Embryonic facial prominence (tissue), 1 donor: ENCODE measurements at regions not wholly inside any gene's neighbourhood (a gene's known extent, or its start where the extent isn't known, plus 50 kb on each side); places are given as distances from the start of the nearest gene placed in this dataset.

Experiments used
- DNase-seq: peaks from one replicate; pipeline ENCODE4 v3.0.0-alpha.2; 2016; ENCODE audit errors: extremely low spot score

GRCh38 chr13:81677857-81678256, 1336.9 kb upstream of the SPRY2 start:
- DNase-seq: no peak

GRCh38 chr13:81676008-81676407, 1335.1 kb upstream of the SPRY2 start:
- DNase-seq: no peak

- no peak for DNase-seq
Measured at GRCh38 chr13:81671064-81671463, 1330.1 kb upstream of the SPRY2 start.

- DNase-seq: no peak
Measured at GRCh38 chr13:81670048-81670447, 1329.1 kb upstream of the SPRY2 start.

- no peak for DNase-seq
Measured at GRCh38 chr13:81664872-81665271, 1323.9 kb upstream of the SPRY2 start.

- no peak for DNase-seq
Measured at GRCh38 chr13:81659984-81660383, 1319.1 kb upstream of the SPRY2 start.

GRCh38 chr13:81658598-81659370, 1317.9 kb upstream of the SPRY2 start:
- DNase-seq: no peak

- no peak for DNase-seq
Measured at GRCh38 chr13:81639984-81640582, 1299.2 kb upstream of the SPRY2 start.

GRCh38 chr13:81637457-81637856, 1296.5 kb upstream of the SPRY2 start:
- DNase-seq: no peak

- DNase-seq: no peak
Measured at GRCh38 chr13:81636120-81636519, 1295.2 kb upstream of the SPRY2 start.

GRCh38 chr13:81615031-81615430, 1274.1 kb upstream of the SPRY2 start:
- DNase-seq: no peak

GRCh38 chr13:81610644-81611043, 1269.7 kb upstream of the SPRY2 start:
- DNase-seq: no peak

GRCh38 chr13:81609335-81609734, 1268.4 kb upstream of the SPRY2 start:
- no peak for DNase-seq

- DNase-seq: no peak
Measured at GRCh38 chr13:81606074-81606473, 1265.1 kb upstream of the SPRY2 start.

- no peak for DNase-seq
Measured at GRCh38 chr13:81602241-81602640, 1261.3 kb upstream of the SPRY2 start.

GRCh38 chr13:81597101-81597500, 1256.2 kb upstream of the SPRY2 start:
- no peak for DNase-seq

GRCh38 chr13:81596224-81596753, 1255.4 kb upstream of the SPRY2 start:
- no peak for DNase-seq

- no peak for DNase-seq
Measured at GRCh38 chr13:81591528-81592220, 1250.7 kb upstream of the SPRY2 start.

GRCh38 chr13:81582381-81582780, 1241.5 kb upstream of the SPRY2 start:
- DNase-seq: no peak

- no peak for DNase-seq
Measured at GRCh38 chr13:81577601-81578195, 1236.8 kb upstream of the SPRY2 start.

- DNase-seq: no peak
Measured at GRCh38 chr13:81568824-81569223, 1227.9 kb upstream of the SPRY2 start.

GRCh38 chr13:81565849-81566248, 1224.9 kb upstream of the SPRY2 start:
- no peak for DNase-seq
